ENCODE measurements at regions not wholly inside any gene's neighbourhood (a gene's known extent, or its start where the extent isn't known, plus 50 kb on each side); places are given as distances from the start of the nearest gene placed in this dataset.

- H3K27me3 ChIP-seq (ENCODE audit: insufficient read depth, poor library complexity, severe bottlenecking): no peaks in the 10 kb centered on the region
- TF ChIP-seq POLR2AphosphoS5 (IDR thresholded peaks at IDR 0.05; ENCODE audit: low read depth) (no peak), REST (IDR thresholded peaks at IDR 0.05; ENCODE audit: insufficient replicate concordance, low read depth) (no peak), SPI1 (IDR thresholded peaks at IDR 0.05; ENCODE audit: borderline replicate concordance, low read depth) (no peak), GABPA (IDR thresholded peaks at IDR 0.05; ENCODE audit: low read depth) (no peak), CTCF (IDR thresholded peaks at IDR 0.05; ENCODE audit: insufficient read depth, low read length) (no peak)
- no peak overlapping the region for H3K4me3 ChIP-seq (replicated peaks; ENCODE audit: insufficient read depth, low read length)
- DNase-seq (ENCODE audit: low read depth in 1 of 2, low spot score in 1 of 2): no peak
- H3K27ac ChIP-seq (replicated peaks): peak overlapping the region; percentile 59
Measured at GRCh38 chr21:39093526-39093925, 89.7 kb downstream of the PSMG1 start.

- Histone ChIP-seq H3K27ac (replicated peaks) (no peak overlapping the region), H3K27me3 (ENCODE audit: insufficient read depth, poor library complexity, severe bottlenecking) (no peaks in the 10 kb centered on the region), H3K4me3 (replicated peaks; ENCODE audit: insufficient read depth, low read length) (no peak overlapping the region)
- DNase-seq (ENCODE audit: low read depth in 1 of 2, low spot score in 1 of 2): no peak
- TF ChIP-seq GABPA (IDR thresholded peaks at IDR 0.05; ENCODE audit: low read depth) (no peak), REST (IDR thresholded peaks at IDR 0.05; ENCODE audit: insufficient replicate concordance, low read depth) (no peak), CTCF (IDR thresholded peaks at IDR 0.05; ENCODE audit: insufficient read depth, low read length) (no peak), POLR2AphosphoS5 (IDR thresholded peaks at IDR 0.05; ENCODE audit: low read depth) (no peak), SPI1 (IDR thresholded peaks at IDR 0.05; ENCODE audit: borderline replicate concordance, low read depth) (no peak)
Measured at GRCh38 chr21:39088831-39089380, 94.3 kb downstream of the PSMG1 start.

- Histone ChIP-seq H3K27ac (replicated peaks) (no peak overlapping the region), H3K27me3 (ENCODE audit: insufficient read depth, poor library complexity, severe bottlenecking) (no peaks in the 10 kb centered on the region), H3K4me3 (replicated peaks; ENCODE audit: insufficient read depth, low read length) (no peak overlapping the region)
- no peak for TF ChIP-seq GABPA (IDR thresholded peaks at IDR 0.05; ENCODE audit: low read depth)
- DNase-seq (ENCODE audit: low read depth in 1 of 2, low spot score in 1 of 2): no peak
Measured at GRCh38 chr21:39088031-39088370, 95.2 kb downstream of the PSMG1 start.

GRCh38 chr21:39087238-39088030, 95.8 kb downstream of the PSMG1 start:
- no peak overlapping the region for H3K4me3 ChIP-seq (replicated peaks; ENCODE audit: insufficient read depth, low read length)
- no peak overlapping the region for H3K27ac ChIP-seq (replicated peaks)
- TF ChIP-seq CTCF (IDR thresholded peaks at IDR 0.05; ENCODE audit: insufficient read depth, low read length): no peak
- no peak for TF ChIP-seq GABPA (IDR thresholded peaks at IDR 0.05; ENCODE audit: low read depth)
- no peak for TF ChIP-seq SPI1 (IDR thresholded peaks at IDR 0.05; ENCODE audit: borderline replicate concordance, low read depth)
- TF ChIP-seq REST (IDR thresholded peaks at IDR 0.05; ENCODE audit: insufficient replicate concordance, low read depth): no peak
- no peak for TF ChIP-seq POLR2AphosphoS5 (IDR thresholded peaks at IDR 0.05; ENCODE audit: low read depth)
- H3K27me3 ChIP-seq (ENCODE audit: insufficient read depth, poor library complexity, severe bottlenecking): no peaks in the 10 kb centered on the region
- no peak for DNase-seq (ENCODE audit: low read depth in 1 of 2, low spot score in 1 of 2)

Data from HL-60 (cell line).